ENCODE measurements at regions not wholly inside any gene's neighbourhood (a gene's known extent, or its start where the extent isn't known, plus 50 kb on each side); places are given as distances from the start of the nearest gene placed in this dataset.
"Not testable (repeated sequence)": the region's sequence is repeated elsewhere in the genome, so short reads cannot be mapped to it uniquely, and the experiment has no call there.

DNA sequence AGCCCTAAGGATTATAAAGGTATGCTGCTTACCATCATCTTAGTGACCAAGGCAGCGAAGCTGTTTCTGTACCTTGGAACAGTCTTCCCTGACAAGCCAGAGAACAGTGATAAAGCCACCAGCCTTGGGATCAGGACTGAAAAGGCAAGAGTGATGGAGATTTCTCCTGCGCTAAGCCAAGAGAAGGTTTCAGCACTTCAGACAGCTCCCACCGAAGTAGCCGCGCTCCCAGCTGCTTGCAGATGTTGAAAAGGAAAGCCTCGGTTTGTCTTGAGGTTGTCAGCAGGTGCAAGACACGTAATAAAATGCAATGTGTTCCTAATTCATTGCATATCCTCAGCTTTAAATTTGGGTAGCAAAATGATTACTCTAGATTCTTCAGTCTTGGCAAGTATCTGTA lies 171.0 kb downstream of the ATP6V0E2 start:
- H3K27me3 ChIP-seq (ENCODE audit: control insufficient read depth in 1 of 2, insufficient read depth in 2 of 2, low read length in 2 of 2); H4K20me1 ChIP-seq (ENCODE audit: insufficient read depth, low read length); H3K79me2 ChIP-seq (ENCODE audit: insufficient read depth, low read length); H3K27ac ChIP-seq (ENCODE audit: extremely low read length, insufficient read depth, low read length); intact Hi-C loops (cut with micrococcal nuclease; ENCODE audit: unreplicated experiment); H3K9me3 ChIP-seq (ENCODE audit: low read length); H3K4me2 ChIP-seq (ENCODE audit: low read depth, low read length); H3K4me3 ChIP-seq (replicated peaks in 1 of 3; ENCODE audit: insufficient read depth in 1 of 3, low read depth in 2 of 3, low read length in 3 of 3); POLR2A ChIA-PET; H3K9ac ChIP-seq (ENCODE audit: insufficient read depth, low read depth, low read length); H3K36me3 ChIP-seq (replicated peaks in 1 of 2; ENCODE audit: control insufficient read depth in 1 of 2, insufficient read depth in 2 of 2, low read length in 2 of 2); CTCF ChIA-PET (ENCODE audit: low intra/inter-chr PET ratio, low total read pairs); H2AFZ ChIP-seq (ENCODE audit: low read length); BruUV-seq (replicated peaks); DNase-seq (ENCODE audit: low spot score); H3K4me1 ChIP-seq (ENCODE audit: insufficient read depth, low read length); ATAC-seq: not testable (repeated sequence)
- TF ChIP-seq, protein P1, sequence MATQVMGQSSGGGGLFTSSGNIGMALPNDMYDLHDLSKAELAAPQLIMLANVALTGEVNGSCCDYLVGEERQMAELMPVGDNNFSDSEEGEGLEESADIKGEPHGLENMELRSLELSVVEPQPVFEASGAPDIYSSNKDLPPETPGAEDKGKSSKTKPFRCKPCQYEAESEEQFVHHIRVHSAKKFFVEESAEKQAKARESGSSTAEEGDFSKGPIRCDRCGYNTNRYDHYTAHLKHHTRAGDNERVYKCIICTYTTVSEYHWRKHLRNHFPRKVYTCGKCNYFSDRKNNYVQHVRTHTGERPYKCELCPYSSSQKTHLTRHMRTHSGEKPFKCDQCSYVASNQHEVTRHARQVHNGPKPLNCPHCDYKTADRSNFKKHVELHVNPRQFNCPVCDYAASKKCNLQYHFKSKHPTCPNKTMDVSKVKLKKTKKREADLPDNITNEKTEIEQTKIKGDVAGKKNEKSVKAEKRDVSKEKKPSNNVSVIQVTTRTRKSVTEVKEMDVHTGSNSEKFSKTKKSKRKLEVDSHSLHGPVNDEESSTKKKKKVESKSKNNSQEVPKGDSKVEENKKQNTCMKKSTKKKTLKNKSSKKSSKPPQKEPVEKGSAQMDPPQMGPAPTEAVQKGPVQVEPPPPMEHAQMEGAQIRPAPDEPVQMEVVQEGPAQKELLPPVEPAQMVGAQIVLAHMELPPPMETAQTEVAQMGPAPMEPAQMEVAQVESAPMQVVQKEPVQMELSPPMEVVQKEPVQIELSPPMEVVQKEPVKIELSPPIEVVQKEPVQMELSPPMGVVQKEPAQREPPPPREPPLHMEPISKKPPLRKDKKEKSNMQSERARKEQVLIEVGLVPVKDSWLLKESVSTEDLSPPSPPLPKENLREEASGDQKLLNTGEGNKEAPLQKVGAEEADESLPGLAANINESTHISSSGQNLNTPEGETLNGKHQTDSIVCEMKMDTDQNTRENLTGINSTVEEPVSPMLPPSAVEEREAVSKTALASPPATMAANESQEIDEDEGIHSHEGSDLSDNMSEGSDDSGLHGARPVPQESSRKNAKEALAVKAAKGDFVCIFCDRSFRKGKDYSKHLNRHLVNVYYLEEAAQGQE (IDR thresholded peaks at IDR 0.05; ENCODE audit: borderline replicate concordance in 1 of 2, low read depth in 1 of 2, low read length in 2 of 2), result peak; percentile 20 to 87
- peak; percentile 56; the same call in 1 of the 2 replicates for TF ChIP-seq MIER2 (CRISPR knock-in tag; IDR thresholded peaks at IDR 0.05)
- WGBS (ENCODE audit: low lambda C conversion rate), result 94% methylated on average over 7 of the region's 7 CpGs
- FAIRE-seq, result peak; percentile 4
- in situ Hi-C loops (cut with HindIII; ENCODE audit: extremely low pct_ligation_motif_present, low pct_unique_long_range_greater_than_20kb), result loop anchor here (25.0 kb wide), 1 partner anchor 182 kb away; the partner anchor contains the start of gene ATP6V0E2

DNA sequence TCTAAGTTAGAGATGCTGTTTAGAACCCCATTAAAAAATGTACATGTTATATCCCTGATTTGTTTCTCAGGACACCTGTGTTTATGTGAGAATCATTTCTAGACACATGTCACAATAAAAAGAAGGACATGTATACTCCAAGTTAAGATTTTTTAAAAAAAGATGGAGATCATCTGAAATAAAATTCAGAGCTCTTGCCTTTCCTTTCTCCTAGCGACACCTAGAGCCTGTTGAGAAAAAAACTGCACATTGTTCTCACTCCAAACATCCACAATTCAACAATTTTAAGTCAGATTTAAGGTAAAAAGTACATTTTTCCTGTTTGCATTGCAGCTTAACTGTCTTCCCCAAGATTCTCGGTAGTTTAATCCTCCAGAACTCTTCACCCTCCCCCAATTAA lies 171.8 kb downstream of the ATP6V0E2 start:
- H3K36me3 ChIP-seq (replicated peaks in 1 of 2; ENCODE audit: control insufficient read depth in 1 of 2, insufficient read depth in 2 of 2, low read length in 2 of 2); BruUV-seq (replicated peaks); ATAC-seq; H3K9me3 ChIP-seq (ENCODE audit: low read length); DNase-seq (ENCODE audit: low spot score); POLR2A ChIA-PET; H3K27ac ChIP-seq (ENCODE audit: extremely low read length, insufficient read depth, low read length); H3K79me2 ChIP-seq (ENCODE audit: insufficient read depth, low read length); H3K27me3 ChIP-seq (ENCODE audit: control insufficient read depth in 1 of 2, insufficient read depth in 2 of 2, low read length in 2 of 2); CTCF ChIA-PET (ENCODE audit: low intra/inter-chr PET ratio, low total read pairs); H3K4me1 ChIP-seq (ENCODE audit: insufficient read depth, low read length); H3K4me2 ChIP-seq (ENCODE audit: low read depth, low read length); intact Hi-C loops (cut with micrococcal nuclease; ENCODE audit: unreplicated experiment); H3K9ac ChIP-seq (ENCODE audit: insufficient read depth, low read depth, low read length); H4K20me1 ChIP-seq (ENCODE audit: insufficient read depth, low read length); H2AFZ ChIP-seq (ENCODE audit: low read length); H3K4me3 ChIP-seq (replicated peaks in 1 of 3; ENCODE audit: insufficient read depth in 1 of 3, low read depth in 2 of 3, low read length in 3 of 3); FAIRE-seq: not testable (repeated sequence)
- in situ Hi-C loops (cut with HindIII; ENCODE audit: extremely low pct_ligation_motif_present, low pct_unique_long_range_greater_than_20kb), result loop anchor here (25.0 kb wide), 1 partner anchor 183 kb away; the partner anchor contains the start of gene ATP6V0E2
- WGBS (ENCODE audit: low lambda C conversion rate), result 6% methylated on average over 2 of the region's 2 CpGs
- TF ChIP-seq STAG1 (CRISPR knock-in tag; IDR thresholded peaks at IDR 0.05), result peak; percentile 54
